HCT116 (cell line): ENCODE measurements at regions not wholly inside any gene's neighbourhood (a gene's known extent, or its start where the extent isn't known, plus 50 kb on each side); places are given as distances from the start of the nearest gene placed in this dataset.

Source experiments
- ATAC-seq: fragments of 200-7000 bp; cut with Tn5 transposase; 2 replicates; pipeline ENCODE4 v1.9.1; 2020; ENCODE audit warnings: mild to moderate bottlenecking, moderate library complexity
- BruUV-seq: library from RNA; stranded (reverse); fragments of 400-500 nt; replicated peaks from 2 replicates; lab custom pipeline; 2021; lab: Mats Ljungman, UMichigan
- CTCF ChIA-PET: fragments of 300-600 bp; sonication (Branson Sonifier 250); formaldehyde crosslinking; loops from one replicate; lab custom pipeline; 2021; ENCODE audit warnings: antibody characterized with exemption; lab: Charles Lee
- POLR2A ChIA-PET: fragments of 300-600, 350-600 bp; sonication (Branson Sonifier 250); formaldehyde crosslinking; loops from one replicate; lab custom pipeline; 2021; ENCODE audit warnings: antibody characterized with exemption; lab: Charles Lee
- RAD21 ChIA-PET, 2 experiments: fragments of 300-600 bp; sonication (Branson Sonifier 250); formaldehyde crosslinking; loops; one replicate each; lab custom pipeline; 2023; ENCODE audit warnings: low total read pairs in 2 of 2; ENCODE audit not compliant: uncharacterized antibody in 2 of 2, unreplicated experiment in 2 of 2, low non-redundant PET in 1 of 2; lab: Charles Lee
- DNase-seq: peaks from one replicate; pipeline ENCODE4 v3.0.0-alpha.2; 2010; ENCODE audit warnings: low read depth, low spot score
- H2AFZ ChIP-seq: fragments of 200-600 bp; shearing (Covaris generic), sonication (generic); 2 replicates; pipeline ENCODE4 v1.6.1; 2017; ENCODE audit warnings: low read depth, mixed run types, mixed read lengths, antibody characterized with exemption, low read length; ENCODE audit not compliant: poor library complexity, severe bottlenecking
- H3K27ac ChIP-seq: 2 replicates; pipeline ENCODE4 v1.5.1; 2012; ENCODE audit warnings: low read depth, low read length
- H3K27me3 ChIP-seq: fragments of 200-600 bp; sonication (generic); 2 replicates; pipeline ENCODE4 v1.6.1; 2016; ENCODE audit warnings: mixed run types, low read length, mixed read lengths; ENCODE audit not compliant: insufficient read depth
- H3K36me3 ChIP-seq, 2 experiments: fragments of 200-500 bp in 1 of 2; fragments of 200-600 bp in 1 of 2; sonication (Bioruptor generic) in 1 of 2; sonication (generic) in 1 of 2; 2 replicates each; pipeline versions ENCODE4 v1.5.1 to v1.6.1; 2014 to 2016; ENCODE audit warnings: low read length in 2 of 2, inconsistent platforms in 1 of 2, mixed read lengths in 1 of 2, mixed run types in 1 of 2; ENCODE audit not compliant: insufficient read depth in 2 of 2, control insufficient read depth in 1 of 2
- H3K4me1 ChIP-seq, 2 experiments: fragments of 200-600 bp in 1 of 2; sonication (generic) in 1 of 2; 2 replicates each; pipeline versions ENCODE4 v1.5.1 to v1.6.1; 2012 to 2017; ENCODE audit warnings: low read length in 2 of 2, inconsistent platforms in 1 of 2, mild to moderate bottlenecking in 1 of 2, mixed read lengths in 1 of 2, mixed run types in 1 of 2, moderate library complexity in 1 of 2; ENCODE audit not compliant: insufficient read depth in 2 of 2, control insufficient read depth in 1 of 2
- H3K4me2 ChIP-seq: fragments of 200-600 bp; sonication (generic); 2 replicates; pipeline ENCODE4 v1.6.1; 2017; ENCODE audit warnings: mixed run types, low read length, mixed read lengths
- H3K4me3 ChIP-seq, 2 experiments: fragments of 200-600 bp in 1 of 2; sonication (generic) in 1 of 2; replicated peaks in 1 of 2; 2 replicates each; pipeline ENCODE4 v1.5.1; 2011 to 2016; ENCODE audit warnings: low read length in 2 of 2, control low read depth in 1 of 2, low read depth in 1 of 2, mild to moderate bottlenecking in 1 of 2, mixed read lengths in 1 of 2, mixed run types in 1 of 2
- H3K79me2 ChIP-seq: fragments of 200-600 bp; sonication (generic); 2 replicates; pipeline ENCODE4 v1.6.1; 2017; ENCODE audit warnings: mild to moderate bottlenecking, mixed run types, low read length, moderate library complexity, mixed read lengths; ENCODE audit not compliant: insufficient read depth
- H3K9ac ChIP-seq: fragments of 200-600 bp; sonication (generic); 2 replicates; pipeline ENCODE4 v1.6.1; 2016; ENCODE audit warnings: low read length, mixed read lengths
- H3K9me2 ChIP-seq: fragments of 200-600 bp; sonication (generic), shearing (Covaris generic); 2 replicates; pipeline ENCODE4 v1.6.1; 2017; ENCODE audit warnings: mixed run types, mild to moderate bottlenecking, moderate library complexity; ENCODE audit not compliant: insufficient read depth
- H3K9me3 ChIP-seq, 2 experiments: fragments of 200-500 bp in 1 of 2; fragments of 200-600 bp in 1 of 2; sonication (Bioruptor generic) in 1 of 2; sonication (generic) in 1 of 2; 2 replicates each; pipeline ENCODE4 v1.6.1; 2014 to 2017; ENCODE audit warnings: low read length in 2 of 2, mixed read lengths in 2 of 2, inconsistent platforms in 1 of 2, low read depth in 1 of 2, mild to moderate bottlenecking in 1 of 2, mixed run types in 1 of 2, moderate library complexity in 1 of 2; ENCODE audit not compliant: control insufficient read depth in 1 of 2, insufficient read depth in 1 of 2
- H4K20me1 ChIP-seq: fragments of 200-600 bp; sonication (generic), shearing (Covaris generic); 2 replicates; pipeline ENCODE4 v1.6.1; 2017; ENCODE audit warnings: mixed run types, mild to moderate bottlenecking, moderate library complexity; ENCODE audit not compliant: insufficient read depth
- CEBPB ChIP-seq: IDR thresholded peaks from 2 replicates; pipeline ENCODE4 v1.6.1; 2012; ENCODE audit warnings: low read depth
- EGR1 ChIP-seq: IDR thresholded peaks from 2 replicates; pipeline ENCODE4 v1.6.1; 2012; ENCODE audit warnings: low read depth
- EZH2 ChIP-seq: fragments of 200-600 bp; sonication (generic); IDR thresholded peaks from 2 replicates; pipeline ENCODE4 v1.6.1; 2017; ENCODE audit warnings: antibody characterized with exemption, mixed run types
- EZH2phosphoT487 ChIP-seq: fragments of 200-600 bp; IDR thresholded peaks from 2 replicates; pipeline ENCODE4 v1.6.1; 2018; ENCODE audit warnings: antibody characterized with exemption, borderline replicate concordance
- JUND ChIP-seq: IDR thresholded peaks from 2 replicates; pipeline ENCODE4 v1.6.1; 2012
- POLR2AphosphoS5 ChIP-seq: IDR thresholded peaks from 2 replicates; pipeline ENCODE4 v1.6.1; 2011; ENCODE audit warnings: mild to moderate bottlenecking, low read depth, low read length, moderate library complexity
- RAD21 ChIP-seq: IDR thresholded peaks from 2 replicates; pipeline ENCODE4 v1.6.1; 2012; ENCODE audit warnings: low read depth, mild to moderate bottlenecking
- REST ChIP-seq: IDR thresholded peaks from 2 replicates; pipeline ENCODE4 v1.6.1; 2012; ENCODE audit warnings: low read depth
- SIN3A ChIP-seq: IDR thresholded peaks from 2 replicates; pipeline ENCODE4 v1.6.1; 2012; ENCODE audit warnings: low read depth
- SP1 ChIP-seq: IDR thresholded peaks from 2 replicates; pipeline ENCODE4 v1.6.1; 2012; ENCODE audit warnings: low read depth
- SRF ChIP-seq: IDR thresholded peaks from 2 replicates; pipeline ENCODE4 v1.6.1; 2012; ENCODE audit warnings: low read depth
- TCF7L2 ChIP-seq: IDR thresholded peaks from 2 replicates; pipeline ENCODE4 v1.7.0; 2011; ENCODE audit warnings: borderline replicate concordance, inconsistent platforms; ENCODE audit not compliant: insufficient read depth, insufficient read length; ENCODE audit errors: extremely low read depth
- YY1 ChIP-seq: IDR thresholded peaks from 2 replicates; pipeline ENCODE4 v1.6.1; 2011; ENCODE audit warnings: low read length, low read depth, moderate library complexity, mild to moderate bottlenecking; ENCODE audit not compliant: insufficient replicate concordance; ENCODE audit errors: extremely low read depth
- ZNF274 ChIP-seq: fragments of 200-500 bp; sonication (Bioruptor generic); IDR thresholded peaks from 2 replicates; pipeline ENCODE4 v1.6.1; 2014; ENCODE audit warnings: mild to moderate bottlenecking, low read depth, low read length, inconsistent platforms
- intact Hi-C: fragments of 100-400 bp; cut with micrococcal nuclease; formaldehyde crosslinking; loops from 2 replicates; pipeline ENCODE4 v1.10.0; 2022
- TF ChIP-seq, protein P1 (sequence below): IDR thresholded peaks from 2 replicates; pipeline ENCODE4 v1.6.1; 2011; ENCODE audit warnings: mild to moderate bottlenecking, low read length, moderate library complexity; ENCODE audit not compliant: insufficient replicate concordance; ENCODE audit errors: extremely low read depth

DNA sequence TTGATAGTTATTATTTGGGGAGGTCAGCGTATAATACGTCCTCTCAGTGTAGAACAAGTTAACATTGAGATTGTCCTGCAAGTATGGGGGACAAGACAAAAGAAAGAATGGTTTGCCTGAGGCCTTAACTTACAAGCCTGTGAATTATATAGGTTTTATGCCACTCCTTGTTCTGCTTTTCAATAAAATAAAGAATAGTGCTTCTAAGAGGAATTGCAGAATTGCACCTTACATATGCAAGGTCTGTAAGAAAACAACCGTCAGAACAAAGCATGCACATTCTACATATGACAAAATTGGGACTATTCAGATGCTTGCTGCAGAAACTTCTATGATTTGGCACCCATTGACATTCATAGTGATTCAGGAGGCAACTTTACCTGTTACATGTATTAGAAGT, 785.0 kb downstream of the NR4A2 start:
- DNase-seq (no peak), ATAC-seq (no peak)
- Histone ChIP-seq H3K27ac (no peak overlapping the region), H3K4me3 (no peak overlapping the region), H3K9me2 (no peaks in the 10 kb centered on the region), H3K9me3 (no peaks in the 10 kb centered on the region), H3K27me3 (no peaks in the 10 kb centered on the region), H3K4me2 (no peak overlapping the region), H3K36me3 (no peaks in the 10 kb centered on the region)
- POLR2A ChIA-PET = no interaction called here
- BruUV-seq = no TSS peak
- no peak for TF ChIP-seq RAD21
- TF ChIP-seq SP1 = no peak
- TF ChIP-seq EGR1 = no peak
- TF ChIP-seq YY1 = no peak
- TF ChIP-seq, protein P1, sequence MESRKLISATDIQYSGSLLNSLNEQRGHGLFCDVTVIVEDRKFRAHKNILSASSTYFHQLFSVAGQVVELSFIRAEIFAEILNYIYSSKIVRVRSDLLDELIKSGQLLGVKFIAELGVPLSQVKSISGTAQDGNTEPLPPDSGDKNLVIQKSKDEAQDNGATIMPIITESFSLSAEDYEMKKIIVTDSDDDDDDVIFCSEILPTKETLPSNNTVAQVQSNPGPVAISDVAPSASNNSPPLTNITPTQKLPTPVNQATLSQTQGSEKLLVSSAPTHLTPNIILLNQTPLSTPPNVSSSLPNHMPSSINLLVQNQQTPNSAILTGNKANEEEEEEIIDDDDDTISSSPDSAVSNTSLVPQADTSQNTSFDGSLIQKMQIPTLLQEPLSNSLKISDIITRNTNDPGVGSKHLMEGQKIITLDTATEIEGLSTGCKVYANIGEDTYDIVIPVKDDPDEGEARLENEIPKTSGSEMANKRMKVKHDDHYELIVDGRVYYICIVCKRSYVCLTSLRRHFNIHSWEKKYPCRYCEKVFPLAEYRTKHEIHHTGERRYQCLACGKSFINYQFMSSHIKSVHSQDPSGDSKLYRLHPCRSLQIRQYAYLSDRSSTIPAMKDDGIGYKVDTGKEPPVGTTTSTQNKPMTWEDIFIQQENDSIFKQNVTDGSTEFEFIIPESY = no peak
- TF ChIP-seq JUND = no peak
- no peak for TF ChIP-seq EZH2
- no peak for TF ChIP-seq TCF7L2
- TF ChIP-seq CEBPB = no peak
- TF ChIP-seq POLR2AphosphoS5 = no peak
- no peak for TF ChIP-seq SIN3A
- no peak for TF ChIP-seq SRF
- TF ChIP-seq REST = no peak
- TF ChIP-seq ZNF274 = no peak
- no peak for TF ChIP-seq EZH2phosphoT487
- TF ChIP-seq, all 23 proteins: peak for 0
- Histone ChIP-seq H4K20me1 (no peaks in the 10 kb centered on the region), H3K9ac (no peak overlapping the region), H2AFZ (no peak overlapping the region), H3K79me2 (no peaks in the 10 kb centered on the region), H3K4me1 (no peaks in the 10 kb centered on the region)
- ChIA-PET RAD21 (no interaction called here), CTCF (no interaction called here)
- intact Hi-C loops = no loop called here
